HG03460 (cell line): ENCODE measurements at regions not wholly inside any gene's neighbourhood (a gene's known extent, or its start where the extent isn't known, plus 50 kb on each side); places are given as distances from the start of the nearest gene placed in this dataset.
"Not testable (repeated sequence)": the region's sequence is repeated elsewhere in the genome, so short reads cannot be mapped to it uniquely, and the experiment has no call there.

ENCODE experiments used
- ATAC-seq: cut with Tn5 transposase; IDR thresholded peaks from one replicate; pipeline ENCODE4 v1.9.1; 2021; ENCODE audit not compliant: unreplicated experiment

DNA sequence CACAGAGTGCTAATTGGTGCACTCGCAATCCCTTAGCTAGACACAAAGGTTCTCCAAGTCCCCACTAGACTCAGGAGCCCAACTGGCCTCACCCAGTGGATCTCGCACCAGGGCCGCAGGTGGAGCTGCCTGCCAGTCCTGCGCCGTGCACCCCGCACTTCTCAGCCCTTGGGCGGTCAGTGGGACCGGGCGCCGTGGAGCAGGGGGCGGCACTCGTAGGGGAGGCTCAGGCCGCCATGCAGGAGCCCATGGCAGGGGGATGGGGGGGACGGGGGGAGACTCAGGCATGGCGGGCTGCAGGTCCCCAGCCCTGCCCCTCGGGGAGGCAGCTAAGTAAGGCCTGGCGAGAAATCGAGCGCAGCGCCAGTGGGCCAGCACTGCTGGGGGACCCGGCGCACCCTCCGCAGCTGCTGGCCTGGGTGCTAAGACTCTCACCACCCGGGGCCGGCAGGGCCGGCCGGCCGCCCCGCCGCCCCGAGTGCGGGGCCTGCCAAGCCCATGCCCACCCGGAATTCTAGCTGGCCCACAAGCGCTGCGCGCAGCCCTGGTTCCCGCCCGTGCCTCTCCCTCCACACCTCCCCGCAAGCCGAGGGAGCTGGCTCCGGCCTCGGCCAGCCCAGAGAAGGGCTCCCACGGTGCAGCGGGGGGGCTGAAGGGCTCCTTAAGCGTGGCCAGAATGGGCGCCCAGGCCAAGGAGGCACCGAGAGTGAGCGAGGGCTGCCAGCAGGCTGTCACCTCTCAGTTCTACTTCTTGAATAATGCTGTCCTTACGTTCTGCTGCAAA, 258.2 kb downstream of the GALC start:
- not testable (repeated sequence) for ATAC-seq

DNA sequence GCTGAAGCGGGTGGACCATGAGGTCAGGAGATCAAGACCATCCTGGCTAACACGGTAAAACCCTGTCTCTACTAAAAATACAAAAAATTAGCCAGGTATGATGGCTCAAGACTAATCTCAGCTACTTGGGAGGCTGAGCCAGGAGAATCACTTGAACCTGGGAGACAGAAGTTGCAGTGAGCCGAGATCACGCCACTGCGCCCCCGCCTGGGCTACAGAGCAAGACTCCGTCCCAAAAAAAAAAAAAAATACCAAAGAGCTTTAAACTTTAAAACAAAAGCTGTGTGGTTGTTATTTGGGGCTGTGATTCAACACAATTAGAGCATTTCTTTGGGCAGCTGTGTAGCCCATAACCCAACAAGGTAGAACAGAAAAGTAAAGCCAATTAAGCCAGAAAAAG, 259.9 kb downstream of the GALC start:
- ATAC-seq = not testable (repeated sequence)

DNA sequence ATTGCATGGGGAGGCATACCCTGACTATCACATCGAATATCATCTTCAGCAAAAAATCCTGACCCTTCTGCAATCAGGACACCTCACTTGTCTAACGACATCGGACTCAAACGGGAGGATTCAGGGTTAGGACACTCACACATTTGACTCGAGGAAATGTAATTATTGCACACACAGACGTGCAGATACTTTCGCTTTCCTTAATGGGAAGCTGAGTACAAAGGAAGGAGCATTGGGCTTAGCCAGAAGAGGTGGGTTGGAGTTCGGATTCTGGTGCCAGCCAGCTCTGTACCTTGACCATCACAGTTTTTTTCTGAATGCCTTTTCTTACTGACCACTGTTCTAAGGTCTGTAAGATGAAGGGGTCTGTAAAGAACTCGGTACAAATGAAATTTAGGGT, 260.4 kb downstream of the GALC start:
- ATAC-seq = no peak

DNA sequence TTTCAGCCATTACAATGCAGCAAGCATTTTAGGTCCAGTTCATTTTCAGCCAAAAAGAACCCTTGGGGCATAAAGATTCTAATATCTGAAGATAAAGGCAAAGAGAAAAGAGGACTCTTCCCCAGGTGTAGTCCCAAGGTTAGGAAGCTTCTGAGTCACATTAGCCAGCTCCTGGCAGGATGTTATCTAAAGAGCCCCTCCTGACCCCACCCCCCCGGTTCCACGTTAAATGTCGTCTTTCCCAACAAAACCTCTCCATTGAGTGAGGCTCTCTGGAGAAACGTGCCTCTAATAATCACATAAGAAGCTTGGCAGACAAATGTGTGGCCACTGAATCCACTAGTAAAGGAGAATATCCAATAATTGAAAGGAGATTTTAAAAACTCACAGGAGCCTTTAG, 267.7 kb downstream of the GALC start:
- ATAC-seq = no peak

DNA sequence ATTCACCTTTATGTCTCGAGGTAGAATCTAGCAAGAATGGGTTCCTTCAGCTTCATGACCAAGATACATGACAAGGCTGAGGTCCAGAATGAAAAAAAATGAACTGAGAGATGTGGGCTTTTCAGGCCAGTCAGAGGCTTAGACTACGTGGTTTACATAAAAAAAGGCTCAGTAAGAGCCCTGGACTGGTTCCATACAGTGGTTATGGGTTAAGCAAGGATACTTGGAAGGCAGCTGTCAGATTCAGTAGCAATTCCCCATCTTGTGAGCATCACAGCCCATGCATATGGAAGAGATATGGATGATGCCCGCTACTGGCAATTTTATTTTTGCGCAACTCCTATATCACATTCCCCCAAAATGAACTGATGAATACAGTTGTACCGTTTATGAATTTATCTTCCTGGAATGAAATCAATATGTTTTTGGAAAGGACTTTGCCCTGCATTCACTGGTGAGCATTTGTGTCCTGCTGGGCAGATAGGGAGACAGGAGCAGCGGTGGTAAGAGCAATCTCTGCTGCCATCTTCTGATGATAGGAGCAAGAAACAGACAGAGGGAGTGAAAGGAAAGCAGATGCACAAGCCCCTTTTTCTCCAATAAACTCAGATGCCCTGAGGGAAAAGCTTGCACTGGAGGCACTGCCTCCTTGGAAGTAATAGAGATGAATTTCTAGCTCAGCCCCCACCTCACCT, 280.4 kb downstream of the GALC start:
- no peak for ATAC-seq

DNA sequence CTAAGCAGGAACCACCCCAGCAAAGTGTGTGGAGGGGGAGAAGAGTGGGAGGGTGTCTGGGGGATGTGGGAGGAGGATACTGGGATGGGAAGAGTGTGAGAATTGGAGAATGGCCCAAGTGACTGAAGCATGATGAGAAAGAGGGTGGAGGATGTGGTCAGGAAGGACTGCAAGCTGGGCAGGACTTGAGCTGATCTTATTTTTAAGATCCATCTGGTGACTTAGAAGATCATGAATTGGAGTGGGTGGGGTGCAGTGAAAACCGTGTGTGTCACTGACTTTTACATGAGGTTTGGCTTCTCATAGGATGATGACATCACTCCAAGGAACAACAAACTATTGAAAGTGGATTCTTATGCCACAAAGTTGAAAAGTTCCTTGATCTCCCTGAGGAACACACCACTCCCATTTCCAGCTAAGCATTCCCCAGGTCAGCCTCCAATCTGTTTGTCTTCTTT, 287.5 kb downstream of the GALC start:
- no peak for ATAC-seq

DNA sequence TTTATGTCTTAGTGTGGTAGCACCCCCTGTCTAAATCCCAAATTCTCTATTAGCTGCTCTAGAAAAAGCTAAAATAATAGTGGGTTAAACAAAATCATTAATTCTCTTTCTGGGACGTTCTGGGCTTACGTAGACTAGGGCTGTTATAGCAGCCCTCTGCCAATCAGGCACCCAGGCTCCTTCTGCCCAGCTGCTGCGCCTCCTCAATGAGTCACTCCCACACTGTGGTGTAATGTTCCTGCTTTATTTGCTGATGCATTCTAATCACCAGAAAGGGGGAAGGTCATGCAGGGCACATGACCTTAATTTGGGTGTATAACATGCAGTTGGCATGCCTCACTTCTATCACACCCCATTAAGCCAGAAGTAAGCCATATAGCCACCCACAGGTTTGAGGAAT, 294.5 kb downstream of the GALC start:
- ATAC-seq = no peak

DNA sequence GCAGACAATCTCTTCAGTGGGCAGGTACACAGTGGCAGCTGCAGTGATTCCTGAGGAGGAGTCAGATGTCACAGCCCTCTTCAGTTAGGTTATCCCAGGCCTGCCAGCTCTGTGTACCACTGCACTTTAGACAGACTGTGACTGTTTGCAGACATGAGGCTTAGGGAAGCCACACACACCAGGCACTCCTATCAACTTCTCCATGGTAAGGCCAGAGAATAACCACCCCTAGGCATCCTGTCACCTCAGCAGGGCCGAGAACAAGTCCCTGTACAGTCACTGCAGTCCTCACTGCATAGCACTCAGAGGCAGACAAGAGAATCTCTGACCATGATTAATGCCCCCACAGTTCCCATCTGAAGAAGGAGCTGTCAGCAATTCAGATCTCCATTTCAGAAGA, 296.5 kb downstream of the GALC start:
- no peak for ATAC-seq

DNA sequence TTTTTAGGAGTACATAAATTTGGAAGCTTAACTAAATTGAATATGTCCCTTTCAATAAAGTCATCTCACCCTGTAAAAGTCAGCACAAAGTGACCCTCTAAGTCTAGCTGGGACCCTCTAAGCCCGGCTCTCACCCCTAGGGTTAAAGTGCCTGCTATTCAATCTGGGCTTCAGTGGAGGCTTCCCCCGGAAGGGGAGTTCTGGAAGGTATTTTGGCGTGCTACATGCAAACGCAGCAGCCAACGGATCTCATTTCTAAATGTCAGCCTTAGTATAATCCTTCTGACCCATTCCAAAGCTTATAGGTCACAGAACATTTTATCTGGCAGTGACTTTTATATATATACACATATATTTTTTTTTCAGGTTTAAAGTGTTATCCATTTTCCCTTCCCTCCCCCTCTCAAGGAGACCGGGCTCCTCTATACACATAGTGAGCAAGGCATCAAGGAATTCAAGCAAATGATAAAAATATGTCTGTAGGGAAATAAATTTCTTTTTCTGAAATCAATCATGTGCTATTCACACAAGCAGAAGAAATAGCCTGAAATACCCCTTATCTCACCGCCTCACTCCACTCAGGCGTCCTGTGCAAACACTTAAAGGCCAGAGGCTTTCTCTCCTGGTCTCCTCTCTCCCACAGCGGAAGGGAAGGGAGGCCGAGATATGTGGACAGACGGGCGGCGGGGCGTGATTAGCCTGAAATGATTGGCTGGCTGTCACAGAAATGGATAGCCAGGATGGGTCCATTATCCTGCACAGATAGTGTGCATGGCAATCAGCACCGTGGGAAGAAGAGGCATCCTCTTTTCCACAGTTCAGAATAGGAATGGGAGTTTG, 301.7 kb downstream of the GALC start:
- ATAC-seq = no peak

DNA sequence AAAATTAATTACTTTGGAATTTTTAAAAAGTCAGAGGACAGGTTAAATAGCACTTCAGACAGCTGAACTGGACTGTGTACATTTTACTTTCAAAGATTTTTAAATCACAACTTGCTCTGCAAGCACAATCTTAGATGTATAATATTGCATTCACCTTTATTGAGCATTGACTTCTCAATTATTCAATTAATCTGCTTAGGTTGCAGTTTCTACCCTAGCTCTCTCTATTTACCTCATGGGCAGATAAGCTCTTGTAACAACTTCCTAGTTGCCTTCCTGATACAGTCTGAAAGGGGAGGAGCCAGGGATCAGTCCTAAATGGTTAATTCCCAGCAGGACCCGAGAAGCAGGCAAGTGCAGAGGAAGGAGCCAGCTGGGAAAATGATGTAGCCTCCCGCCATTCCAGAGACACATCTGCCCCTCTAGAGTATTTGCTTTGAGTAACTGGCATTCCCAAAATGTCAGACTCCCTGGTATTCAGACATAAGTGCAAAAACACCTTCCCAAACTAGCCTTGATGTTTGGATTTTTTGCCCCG, 302.8 kb downstream of the GALC start:
- no peak for ATAC-seq

DNA sequence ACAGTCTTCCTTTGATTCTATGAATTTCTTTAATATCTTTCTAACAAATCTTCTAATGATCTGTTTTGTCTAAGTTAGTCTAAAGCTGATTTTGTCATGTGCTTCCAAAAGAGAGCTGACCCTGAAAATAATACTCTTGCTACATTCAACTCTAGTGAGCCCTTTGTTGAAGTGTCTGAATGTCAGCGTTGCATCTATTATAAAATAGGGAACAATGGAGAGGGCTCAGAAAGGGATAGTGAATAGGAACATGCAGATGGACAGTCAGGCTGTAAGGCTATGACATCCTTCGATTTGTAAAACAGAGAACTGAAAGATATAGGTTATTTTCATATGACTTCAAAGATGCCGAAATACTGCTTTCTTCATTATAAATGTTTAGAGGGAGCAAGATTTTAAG, 304.5 kb downstream of the GALC start:
- no peak for ATAC-seq

DNA sequence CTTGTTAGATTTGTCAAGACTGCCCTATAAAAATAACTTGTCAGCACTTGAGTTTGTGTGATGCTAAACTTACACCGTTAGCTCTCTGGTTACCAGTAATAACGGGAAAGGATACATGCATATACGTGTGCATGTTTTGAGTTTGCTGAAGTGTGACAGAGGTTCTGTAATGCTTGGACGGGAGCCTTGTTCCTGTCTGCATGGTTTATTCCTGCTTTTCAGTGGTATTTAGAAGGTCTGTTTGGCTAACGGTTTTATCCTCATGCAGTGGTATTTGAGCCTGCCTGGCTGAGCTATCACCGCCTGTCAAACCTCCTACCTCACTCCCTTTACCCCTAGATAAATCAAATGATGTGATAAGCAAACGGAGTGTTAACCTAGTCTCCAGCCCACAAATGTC, 305.6 kb downstream of the GALC start:
- ATAC-seq = no peak

DNA sequence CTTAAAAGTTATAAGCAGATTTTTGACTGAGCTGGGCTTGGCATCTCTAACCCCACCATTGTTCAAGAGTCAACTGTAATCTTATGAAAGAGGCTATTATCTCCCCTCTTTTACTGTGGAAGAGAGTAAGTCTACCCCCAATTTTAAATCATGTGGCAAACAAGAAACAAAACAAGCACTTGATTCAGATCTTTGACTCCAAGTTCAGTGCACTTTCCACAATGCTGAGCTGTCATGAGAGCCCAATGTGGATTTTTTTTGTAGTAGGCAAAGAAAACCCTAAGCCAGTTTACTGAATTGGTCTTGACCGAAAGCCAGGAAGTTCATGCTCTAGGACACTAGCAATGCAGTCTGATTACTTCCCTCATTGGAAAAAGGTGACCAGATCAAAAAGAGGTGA, 306.2 kb downstream of the GALC start:
- no peak for ATAC-seq

DNA sequence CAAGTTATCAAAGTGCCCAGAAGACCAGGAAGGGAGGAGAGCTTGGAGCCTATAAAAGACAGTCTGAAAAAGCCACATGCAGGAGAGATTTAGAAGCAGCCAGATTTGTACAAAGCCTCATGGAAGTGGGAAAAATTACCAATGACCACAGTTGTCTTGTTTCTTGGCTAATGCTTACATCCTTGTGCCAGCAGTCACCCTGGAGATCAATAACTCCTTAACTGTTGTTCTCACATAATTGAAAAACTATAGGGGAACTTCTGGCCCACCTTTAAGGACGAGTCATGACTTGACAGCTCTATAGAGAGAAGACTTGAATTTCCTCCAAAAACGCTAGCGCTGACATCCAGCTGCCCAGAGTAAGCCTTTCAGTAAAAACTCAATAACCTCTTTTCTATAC, 313.1 kb downstream of the GALC start:
- no peak for ATAC-seq

DNA sequence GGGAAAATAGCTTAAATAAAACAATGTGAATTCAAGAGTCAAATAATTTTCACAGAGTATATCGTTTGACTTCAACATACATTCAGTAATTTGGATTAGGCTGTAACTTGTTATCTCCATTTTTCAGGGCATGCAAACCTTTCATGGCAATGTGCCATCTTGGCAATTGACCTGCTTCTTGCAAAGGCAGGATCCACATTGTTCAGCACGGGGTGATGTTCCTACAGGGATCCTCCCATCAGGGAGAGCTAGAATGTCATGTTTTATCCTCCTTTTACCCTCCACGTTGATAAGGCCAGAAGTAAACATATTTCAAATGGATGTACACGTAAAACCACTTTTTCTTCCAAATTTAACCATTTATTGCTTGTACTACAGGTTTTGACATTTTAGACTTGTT, 314.4 kb downstream of the GALC start:
- no peak for ATAC-seq

DNA sequence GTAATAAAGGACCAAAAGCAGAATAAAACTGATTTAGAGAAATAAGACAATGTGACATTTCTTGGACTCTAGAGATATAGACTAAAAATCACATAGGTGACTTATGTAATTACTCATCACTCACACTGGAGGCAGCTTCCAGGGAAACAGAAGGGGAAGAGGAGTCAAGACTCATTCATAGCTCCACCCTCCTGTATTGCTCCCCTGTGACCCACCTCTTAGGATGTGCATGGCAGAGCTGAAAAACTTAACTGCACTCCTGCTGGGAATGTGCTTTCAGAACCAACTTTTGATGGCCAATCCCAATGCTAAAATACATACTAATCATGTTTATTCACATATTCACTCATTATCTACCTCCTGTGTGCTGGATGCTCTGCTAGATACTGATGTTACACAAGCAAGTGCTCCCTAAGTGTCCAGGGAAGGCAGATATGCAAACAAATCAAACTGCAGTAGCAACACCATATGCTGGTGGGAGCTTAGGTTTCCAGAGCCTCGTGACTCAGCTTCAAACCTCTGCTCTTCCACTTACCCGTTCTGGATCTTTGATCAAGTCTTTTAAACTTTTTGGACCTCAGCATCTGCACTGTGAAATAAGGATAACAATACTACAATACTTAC, 316.1 kb downstream of the GALC start:
- ATAC-seq = no peak

DNA sequence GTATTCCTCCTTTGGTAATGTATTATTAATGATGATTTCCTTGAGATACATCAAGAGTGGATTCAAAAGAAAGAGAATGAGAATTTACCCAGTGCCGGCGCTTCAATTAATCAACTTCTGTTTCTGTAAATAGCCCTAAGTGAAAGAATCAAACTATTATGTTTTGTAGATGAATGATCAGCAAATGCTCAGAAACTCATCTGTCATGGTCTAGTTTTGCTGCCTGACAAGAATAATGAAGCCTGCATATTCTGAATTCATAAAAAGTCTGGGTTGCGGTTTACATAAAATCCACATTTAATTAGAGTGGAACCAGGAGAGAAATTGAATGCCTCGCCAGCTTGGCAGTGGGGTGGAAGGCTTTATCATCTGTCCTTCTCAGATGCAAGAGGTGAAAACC, 325.3 kb downstream of the GALC start:
- ATAC-seq = no peak

DNA sequence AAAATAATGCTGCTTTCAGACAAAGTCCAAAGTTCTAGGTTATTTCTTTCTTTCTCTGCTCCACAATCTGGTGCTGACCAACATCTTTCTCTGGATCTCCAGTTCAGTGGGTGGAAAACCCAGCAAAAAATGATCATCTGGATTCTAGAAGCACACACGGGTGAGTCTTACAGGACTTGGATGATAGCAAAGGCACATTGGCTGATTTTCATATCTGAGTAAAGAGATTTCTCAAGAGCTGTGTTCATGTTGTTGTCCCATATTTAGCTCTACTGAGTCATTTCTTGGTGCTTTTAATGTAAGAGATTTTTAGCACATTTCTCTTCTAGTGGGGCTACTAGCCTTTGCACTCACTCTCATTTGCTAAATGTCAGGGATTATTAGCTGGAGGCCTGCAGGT, 336.7 kb downstream of the GALC start:
- ATAC-seq = no peak

DNA sequence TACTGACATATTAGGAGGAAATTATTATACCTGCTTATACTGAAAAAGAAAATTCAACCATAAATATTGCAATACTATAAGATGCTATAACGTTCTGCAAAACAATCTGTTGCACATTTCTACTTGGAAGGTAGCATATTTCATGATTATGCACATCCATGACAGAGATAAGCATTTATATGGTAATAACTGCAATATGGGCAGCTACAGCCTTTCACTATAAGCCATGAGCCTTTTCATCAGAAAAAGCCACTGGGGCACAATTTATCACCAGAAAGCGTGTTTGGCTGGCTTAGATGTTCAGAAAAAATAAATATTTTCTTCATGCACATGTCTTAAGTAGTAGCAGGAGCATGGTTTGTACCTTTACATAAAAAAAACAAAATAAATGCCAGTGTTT, 340.7 kb downstream of the GALC start:
- no peak for ATAC-seq

DNA sequence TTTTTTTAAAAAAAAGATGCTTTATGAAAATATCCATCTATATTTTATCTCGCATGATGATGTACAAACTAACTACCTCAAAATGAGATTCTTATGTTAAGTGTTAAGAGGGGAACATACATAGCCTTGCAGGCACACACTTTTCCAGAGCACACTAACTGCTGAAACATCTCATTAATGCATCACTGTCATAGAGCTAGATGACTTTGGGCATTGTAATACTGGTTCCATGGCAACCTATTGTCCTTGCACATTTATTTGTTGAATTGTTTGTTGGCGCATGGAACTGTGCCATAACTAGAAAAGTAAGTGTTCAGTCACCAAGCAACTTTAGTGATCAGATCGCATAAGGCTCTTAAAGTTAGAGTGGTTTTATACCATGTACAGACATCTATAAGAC, 348.3 kb downstream of the GALC start:
- no peak for ATAC-seq

DNA sequence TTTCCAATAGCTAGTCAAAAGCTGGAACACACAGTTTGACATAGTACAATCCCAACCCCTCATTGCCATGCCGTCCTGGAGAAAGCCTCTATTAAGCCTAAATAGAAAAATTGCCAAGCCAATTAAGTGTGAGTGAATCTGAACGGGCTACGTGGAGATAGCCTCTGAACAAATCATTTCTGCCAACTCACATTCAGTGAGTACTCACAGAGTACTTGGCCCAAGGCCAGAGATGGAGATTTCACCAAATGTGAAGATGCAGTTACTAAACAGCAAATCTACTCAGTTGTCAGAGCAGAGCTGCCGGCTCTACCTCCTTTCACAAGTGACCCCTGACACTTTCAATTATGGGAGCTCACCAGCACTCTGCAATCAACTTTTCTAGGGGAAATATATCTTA, 350.0 kb downstream of the GALC start:
- no peak for ATAC-seq
